ENCODE measurements at regions not wholly inside any gene's neighbourhood (a gene's known extent, or its start where the extent isn't known, plus 50 kb on each side); places are given as distances from the start of the nearest gene placed in this dataset.

GRCh38 chr20:61043681-61044080 lies 208.4 kb upstream of the CDH4 start:
- H4K20me1 ChIP-seq (ENCODE audit: low read depth, low read length) = no peaks in the 10 kb centered on the region

GRCh38 chr20:61044499-61044898 lies 207.6 kb upstream of the CDH4 start:
- no peaks in the 10 kb centered on the region for H4K20me1 ChIP-seq (ENCODE audit: low read depth, low read length)
- TF ChIP-seq CTCF (IDR thresholded peaks at IDR 0.05; ENCODE audit: insufficient read depth, low read length, poor library complexity, severe bottlenecking) (no peak), EZH2phosphoT487 (conservative IDR thresholded peaks at IDR 0.05; ENCODE audit: low read length) (no peak)
- no peak overlapping the region for H3K4me2 ChIP-seq (ENCODE audit: low read depth, low read length, poor library complexity, severe bottlenecking)
- H3K79me2 ChIP-seq (ENCODE audit: insufficient read depth, low read length) = no peaks in the 10 kb centered on the region
- H3K4me3 ChIP-seq (ENCODE audit: insufficient read depth, low read length, poor library complexity, severe bottlenecking) = no peak overlapping the region
- H3F3A ChIP-seq (ENCODE audit: insufficient read depth) = no peaks in the 10 kb centered on the region
- no peaks in the 10 kb centered on the region for H3K27me3 ChIP-seq (ENCODE audit: low read length)
- H3K36me3 ChIP-seq (ENCODE audit: low read length) = no peaks in the 10 kb centered on the region
- H3K9me3 ChIP-seq (ENCODE audit: insufficient read depth, low read length) = no peaks in the 10 kb centered on the region
- no peak overlapping the region for H3K27ac ChIP-seq (ENCODE audit: low read depth, low read length)
- H2AFZ ChIP-seq (ENCODE audit: low read depth, low read length, severe bottlenecking) = no peak overlapping the region
- no peak overlapping the region for H3K9ac ChIP-seq (ENCODE audit: low read length)
- H3K9me2 ChIP-seq (replicated peaks; ENCODE audit: insufficient read depth, low read length) = no peaks in the 10 kb centered on the region

More at GRCh38 chr20:61043681-61044080, 208.4 kb upstream of the CDH4 start:
- Histone ChIP-seq H3K9me3 (ENCODE audit: insufficient read depth, low read length) (no peaks in the 10 kb centered on the region), H3K36me3 (ENCODE audit: low read length) (no peaks in the 10 kb centered on the region), H2AFZ (ENCODE audit: low read depth, low read length, severe bottlenecking) (no peak overlapping the region), H3K9ac (ENCODE audit: low read length) (no peak overlapping the region), H3K27ac (ENCODE audit: low read depth, low read length) (no peak overlapping the region), H3K27me3 (ENCODE audit: low read length) (no peaks in the 10 kb centered on the region), H3K4me2 (ENCODE audit: low read depth, low read length, poor library complexity, severe bottlenecking) (no peak overlapping the region), H3K4me3 (ENCODE audit: insufficient read depth, low read length, poor library complexity, severe bottlenecking) (no peak overlapping the region), H3F3A (ENCODE audit: insufficient read depth) (no peaks in the 10 kb centered on the region), H3K79me2 (ENCODE audit: insufficient read depth, low read length) (no peaks in the 10 kb centered on the region), H3K9me2 (replicated peaks; ENCODE audit: insufficient read depth, low read length) (no peaks in the 10 kb centered on the region)
- TF ChIP-seq EZH2phosphoT487 (conservative IDR thresholded peaks at IDR 0.05; ENCODE audit: low read length) (no peak), CTCF (IDR thresholded peaks at IDR 0.05; ENCODE audit: insufficient read depth, low read length, poor library complexity, severe bottlenecking) (no peak)

- Histone ChIP-seq H3K4me3 (ENCODE audit: insufficient read depth, low read length, poor library complexity, severe bottlenecking) (no peak overlapping the region), H3K9ac (ENCODE audit: low read length) (no peak overlapping the region), H3K9me2 (replicated peaks; ENCODE audit: insufficient read depth, low read length) (no peaks in the 10 kb centered on the region), H3K4me2 (ENCODE audit: low read depth, low read length, poor library complexity, severe bottlenecking) (no peak overlapping the region), H3F3A (ENCODE audit: insufficient read depth) (no peaks in the 10 kb centered on the region), H3K27me3 (ENCODE audit: low read length) (no peaks in the 10 kb centered on the region), H4K20me1 (ENCODE audit: low read depth, low read length) (no peaks in the 10 kb centered on the region), H3K36me3 (ENCODE audit: low read length) (no peaks in the 10 kb centered on the region), H3K9me3 (ENCODE audit: insufficient read depth, low read length) (no peaks in the 10 kb centered on the region), H2AFZ (ENCODE audit: low read depth, low read length, severe bottlenecking) (no peak overlapping the region), H3K79me2 (ENCODE audit: insufficient read depth, low read length) (no peaks in the 10 kb centered on the region), H3K27ac (ENCODE audit: low read depth, low read length) (no peak overlapping the region)
- TF ChIP-seq CTCF (IDR thresholded peaks at IDR 0.05; ENCODE audit: insufficient read depth, low read length, poor library complexity, severe bottlenecking) (no peak), EZH2phosphoT487 (conservative IDR thresholded peaks at IDR 0.05; ENCODE audit: low read length) (no peak)
Measured at GRCh38 chr20:61045091-61045490, 207.0 kb upstream of the CDH4 start.
